ENCODE measurements at regions not wholly inside any gene's neighbourhood (a gene's known extent, or its start where the extent isn't known, plus 50 kb on each side); places are given as distances from the start of the nearest gene placed in this dataset.
"Not testable (repeated sequence)": the region's sequence is repeated elsewhere in the genome, so short reads cannot be mapped to it uniquely, and the experiment has no call there.

- Histone ChIP-seq H3K4me3 (no peak overlapping the region), H3K9me3 (peaks cover 6% of the 10 kb centered on the region), H3K36me3 (ENCODE audit: insufficient read depth in 1 of 2, low read depth in 1 of 2) (no peaks in the 10 kb centered on the region), H3K27ac (no peak overlapping the region), H3K27me3 (ENCODE audit: insufficient read depth in 3 of 3, low read length in 2 of 3) (no peaks in the 10 kb centered on the region), H3K4me1 (no peaks in the 10 kb centered on the region)
- intact Hi-C loops (cut with DNase I): no loop called here
- DNase-seq (no peak), ATAC-seq (no peak)
- WGBS, 3 donors: 54 to 81% (median 56%) methylated on average over 1 of the region's 1 CpG
- TF ChIP-seq, protein P1, sequence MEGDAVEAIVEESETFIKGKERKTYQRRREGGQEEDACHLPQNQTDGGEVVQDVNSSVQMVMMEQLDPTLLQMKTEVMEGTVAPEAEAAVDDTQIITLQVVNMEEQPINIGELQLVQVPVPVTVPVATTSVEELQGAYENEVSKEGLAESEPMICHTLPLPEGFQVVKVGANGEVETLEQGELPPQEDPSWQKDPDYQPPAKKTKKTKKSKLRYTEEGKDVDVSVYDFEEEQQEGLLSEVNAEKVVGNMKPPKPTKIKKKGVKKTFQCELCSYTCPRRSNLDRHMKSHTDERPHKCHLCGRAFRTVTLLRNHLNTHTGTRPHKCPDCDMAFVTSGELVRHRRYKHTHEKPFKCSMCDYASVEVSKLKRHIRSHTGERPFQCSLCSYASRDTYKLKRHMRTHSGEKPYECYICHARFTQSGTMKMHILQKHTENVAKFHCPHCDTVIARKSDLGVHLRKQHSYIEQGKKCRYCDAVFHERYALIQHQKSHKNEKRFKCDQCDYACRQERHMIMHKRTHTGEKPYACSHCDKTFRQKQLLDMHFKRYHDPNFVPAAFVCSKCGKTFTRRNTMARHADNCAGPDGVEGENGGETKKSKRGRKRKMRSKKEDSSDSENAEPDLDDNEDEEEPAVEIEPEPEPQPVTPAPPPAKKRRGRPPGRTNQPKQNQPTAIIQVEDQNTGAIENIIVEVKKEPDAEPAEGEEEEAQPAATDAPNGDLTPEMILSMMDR (IDR thresholded peaks at IDR 0.05): no peak
Observed at GRCh38 chr6:128595544-128595943, 75.1 kb upstream of the PTPRK start.

GRCh38 chr6:128586095-128586494 is 65.7 kb upstream of the PTPRK start:
- H3K36me3 ChIP-seq (ENCODE audit: insufficient read depth in 1 of 2, low read depth in 1 of 2): no peaks in the 10 kb centered on the region
- WGBS, 3 donors: 75 to 81% (median 76%) methylated on average over 1 of the region's 1 CpG
- H3K4me1 ChIP-seq: no peaks in the 10 kb centered on the region
- no peak overlapping the region for H3K27ac ChIP-seq
- ATAC-seq (no peak), DNase-seq (no peak)
- H3K4me3 ChIP-seq: no peak overlapping the region
- intact Hi-C loops (cut with DNase I): no loop called here
- TF ChIP-seq, protein P1 (IDR thresholded peaks at IDR 0.05): no peak
- H3K9me3 ChIP-seq: peaks cover 6% of the 10 kb centered on the region
- H3K27me3 ChIP-seq (ENCODE audit: insufficient read depth in 3 of 3, low read length in 2 of 3): no peaks in the 10 kb centered on the region

DNA sequence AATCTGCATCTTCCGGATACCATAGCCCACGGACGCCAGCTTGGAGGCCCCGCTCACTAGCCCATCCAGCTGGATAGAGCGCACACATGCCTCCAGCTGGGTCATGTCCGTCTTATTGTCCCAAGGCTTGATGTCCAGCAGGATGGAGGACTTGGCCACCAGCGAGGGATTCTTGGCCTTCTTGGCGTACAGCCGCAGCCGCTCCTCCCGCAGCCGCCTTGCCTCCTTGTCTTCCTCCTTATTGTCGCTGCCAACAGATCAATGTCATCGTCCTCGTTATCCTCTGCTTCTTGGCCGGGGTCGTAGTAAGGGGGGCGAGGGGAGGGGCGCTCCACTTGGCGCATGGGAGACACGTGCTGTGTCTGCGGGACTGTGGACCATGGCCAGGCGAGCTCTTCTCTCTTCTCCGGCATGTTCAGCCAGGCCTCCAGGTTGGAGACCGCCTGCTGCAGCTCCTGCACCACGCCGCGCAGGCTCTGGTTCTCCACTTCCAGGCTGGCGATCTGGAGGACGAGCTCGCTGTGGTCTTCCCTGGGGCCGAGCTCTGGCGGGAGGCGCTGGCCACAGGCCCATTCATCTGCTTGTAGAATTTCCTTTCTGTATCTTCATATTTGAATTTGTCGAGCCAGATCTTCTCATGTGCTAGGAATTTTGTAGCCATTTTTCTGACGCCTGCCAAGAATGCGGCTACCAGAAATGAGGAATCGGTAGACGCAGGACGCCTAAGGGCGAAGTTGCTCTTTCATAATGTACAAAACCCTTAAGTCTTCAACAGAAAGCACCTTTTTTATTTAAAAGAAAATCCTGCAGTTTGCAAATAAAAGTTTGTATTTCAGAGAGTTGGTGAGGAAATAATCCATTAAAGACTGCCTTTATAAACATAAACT is 60.1 kb upstream of the PTPRK start:
- WGBS, 3 donors: 91 to 93% (median 93%) methylated on average over 41 of the region's 41 CpGs
- Histone ChIP-seq H3K9me3 (no peaks in the 10 kb centered on the region), H3K4me3 (no peak overlapping the region), H3K27me3 (ENCODE audit: insufficient read depth in 3 of 3, low read length in 2 of 3) (no peaks in the 10 kb centered on the region), H3K36me3 (ENCODE audit: insufficient read depth in 1 of 2, low read depth in 1 of 2) (no peaks in the 10 kb centered on the region), H3K27ac (no peak overlapping the region), H3K4me1 (no peaks in the 10 kb centered on the region)
- intact Hi-C loops (cut with DNase I): no loop called here
- ATAC-seq (no peak), DNase-seq (no peak)
- TF ChIP-seq, protein P1 (IDR thresholded peaks at IDR 0.05): no peak

GRCh38 chr6:128575254-128575653 is 54.9 kb upstream of the PTPRK start:
- 94 to 100% (median 95%) methylated on average over 5 of the region's 5 CpGs for WGBS, 3 donors
- intact Hi-C loops (cut with DNase I); H3K9me3 ChIP-seq; DNase-seq; H3K27me3 ChIP-seq (ENCODE audit: insufficient read depth in 3 of 3, low read length in 2 of 3); H3K36me3 ChIP-seq (ENCODE audit: insufficient read depth in 1 of 2, low read depth in 1 of 2); H3K4me1 ChIP-seq; H3K27ac ChIP-seq; ATAC-seq; H3K4me3 ChIP-seq: not testable (repeated sequence)

- ATAC-seq: no peak
- no peaks in the 10 kb centered on the region for H3K27me3 ChIP-seq (ENCODE audit: insufficient read depth in 3 of 3, low read length in 2 of 3)
- TF ChIP-seq, protein P1 (IDR thresholded peaks at IDR 0.05): no peak
- no peaks in the 10 kb centered on the region for H3K36me3 ChIP-seq (ENCODE audit: insufficient read depth in 1 of 2, low read depth in 1 of 2)
- DNase-seq: no peak
- H3K9me3 ChIP-seq: no peaks in the 10 kb centered on the region
- no peaks in the 10 kb centered on the region for H3K4me1 ChIP-seq
- no peak overlapping the region for H3K4me3 ChIP-seq
- intact Hi-C loops (cut with DNase I): no loop called here
- H3K27ac ChIP-seq: no peak overlapping the region
Observed at GRCh38 chr6:128574402-128574801, 54.0 kb upstream of the PTPRK start.
